NCI-H2196 (cell line): ENCODE measurements at regions not wholly inside any gene's neighbourhood (a gene's known extent, or its start where the extent isn't known, plus 50 kb on each side); places are given as distances from the start of the nearest gene placed in this dataset.
"Not testable (repeated sequence)": the region's sequence is repeated elsewhere in the genome, so short reads cannot be mapped to it uniquely, and the experiment has no call there.

Source experiments
- DNase-seq: peaks from one replicate; lab custom pipeline; 2025; ENCODE audit not compliant: unreplicated experiment; lab: John Stamatoyannopoulos, UW

DNA sequence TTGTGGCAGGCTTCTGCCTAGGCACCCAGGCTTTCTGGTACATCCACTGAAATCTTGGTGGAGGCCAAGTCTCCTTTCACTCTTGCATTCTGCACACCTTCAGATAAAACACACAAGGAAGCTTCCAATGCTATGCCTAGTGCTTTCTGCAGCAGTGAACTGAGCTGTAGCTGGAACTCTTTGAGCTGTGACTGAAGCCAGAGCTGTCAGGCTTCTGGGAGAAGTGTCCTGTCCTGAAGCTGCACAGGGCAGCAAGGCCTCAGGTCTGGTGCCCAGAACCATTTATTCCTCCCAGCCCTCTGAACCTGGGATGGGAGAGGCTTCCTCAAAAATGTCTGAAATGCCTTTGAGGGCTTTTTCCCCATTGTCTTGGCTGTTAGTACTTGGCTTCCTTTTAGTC, 941.7 kb downstream of the LRFN5 start:
- DNase-seq: no peak

DNA sequence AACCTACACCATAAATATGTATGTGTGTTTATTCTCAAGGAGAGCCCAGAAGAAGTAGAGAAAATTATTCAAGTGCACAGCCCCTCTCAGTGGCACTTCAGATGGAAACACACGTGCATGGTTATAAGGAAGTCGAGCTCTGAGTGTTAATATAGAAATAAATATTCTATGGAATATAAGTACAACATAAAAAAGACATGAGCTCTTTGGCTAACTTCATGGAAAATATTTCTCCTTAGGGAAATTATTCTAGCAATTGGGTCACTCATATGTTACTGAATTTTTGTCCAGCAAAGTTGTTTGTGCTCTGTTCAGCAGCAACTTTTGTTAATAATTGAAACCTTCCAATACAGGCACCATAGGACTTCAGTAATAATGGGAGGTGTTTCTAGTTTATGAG, 939.0 kb downstream of the LRFN5 start:
- DNase-seq: no peak

DNA sequence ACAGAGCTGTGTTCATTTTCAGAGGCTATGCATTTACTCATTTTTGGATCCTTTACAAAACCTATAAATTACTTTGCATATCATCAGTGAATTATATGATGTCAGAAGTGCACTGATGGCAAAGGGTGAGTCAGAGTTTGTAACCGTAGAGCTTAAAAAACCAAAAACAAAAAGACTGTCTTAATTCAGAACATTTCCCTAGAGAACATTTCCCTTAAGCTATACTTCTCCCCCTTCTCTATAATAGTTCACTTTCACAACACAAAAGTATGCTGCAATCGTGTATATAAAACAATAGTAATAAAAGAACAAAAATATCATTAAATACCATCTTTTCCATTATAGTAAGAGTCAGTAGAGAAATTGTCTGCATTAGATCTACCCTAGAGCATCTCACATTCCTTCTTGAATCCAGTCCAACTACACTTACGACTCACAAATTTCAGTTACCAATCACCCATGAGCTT, 934.9 kb downstream of the LRFN5 start:
- DNase-seq: no peak

DNA sequence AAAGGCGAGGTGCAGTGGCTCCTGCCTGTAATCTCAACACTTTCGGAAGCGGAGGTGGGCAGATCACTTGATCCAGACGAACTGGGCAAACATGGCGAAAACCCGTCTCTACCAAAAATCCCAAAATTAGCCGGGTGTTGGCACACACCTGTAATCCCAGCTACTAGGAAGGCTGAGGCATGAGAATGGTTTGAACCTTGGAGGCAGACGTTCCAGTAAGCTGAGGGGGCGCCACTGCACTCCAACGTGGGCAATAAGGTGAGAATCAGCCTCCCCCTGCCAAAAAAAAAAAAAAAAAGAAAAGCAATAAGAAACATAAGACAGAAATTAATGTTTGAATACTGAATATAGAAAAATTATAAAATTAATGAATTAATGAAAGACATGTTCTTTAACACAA, 928.7 kb downstream of the LRFN5 start:
- DNase-seq: no peak

GRCh38 chr14:42533476-42533875, 926.8 kb downstream of the LRFN5 start:
- no peak for DNase-seq

GRCh38 chr14:42532194-42532593, 925.5 kb downstream of the LRFN5 start:
- DNase-seq: no peak

DNA sequence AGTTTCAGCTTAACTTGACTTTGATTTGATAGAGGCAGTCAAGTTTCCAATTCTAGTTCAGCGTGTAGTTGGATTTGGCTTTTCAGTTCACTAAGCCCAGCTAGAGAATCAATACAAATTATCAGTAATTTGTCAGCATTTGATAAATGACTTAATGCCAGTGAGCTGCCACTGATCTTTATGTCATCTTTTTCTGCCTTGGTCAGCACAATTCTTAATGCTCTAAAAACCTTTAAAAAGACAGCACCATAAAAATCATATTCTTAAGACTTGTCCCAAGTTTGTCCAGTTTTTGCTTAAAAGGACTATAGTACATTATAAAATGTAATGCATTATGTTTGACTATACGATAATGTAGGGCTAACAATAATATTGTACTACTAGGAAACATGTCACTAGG, 920.5 kb downstream of the LRFN5 start:
- DNase-seq: no peak

GRCh38 chr14:42523666-42524065, 917.0 kb downstream of the LRFN5 start:
- no peak for DNase-seq

DNA sequence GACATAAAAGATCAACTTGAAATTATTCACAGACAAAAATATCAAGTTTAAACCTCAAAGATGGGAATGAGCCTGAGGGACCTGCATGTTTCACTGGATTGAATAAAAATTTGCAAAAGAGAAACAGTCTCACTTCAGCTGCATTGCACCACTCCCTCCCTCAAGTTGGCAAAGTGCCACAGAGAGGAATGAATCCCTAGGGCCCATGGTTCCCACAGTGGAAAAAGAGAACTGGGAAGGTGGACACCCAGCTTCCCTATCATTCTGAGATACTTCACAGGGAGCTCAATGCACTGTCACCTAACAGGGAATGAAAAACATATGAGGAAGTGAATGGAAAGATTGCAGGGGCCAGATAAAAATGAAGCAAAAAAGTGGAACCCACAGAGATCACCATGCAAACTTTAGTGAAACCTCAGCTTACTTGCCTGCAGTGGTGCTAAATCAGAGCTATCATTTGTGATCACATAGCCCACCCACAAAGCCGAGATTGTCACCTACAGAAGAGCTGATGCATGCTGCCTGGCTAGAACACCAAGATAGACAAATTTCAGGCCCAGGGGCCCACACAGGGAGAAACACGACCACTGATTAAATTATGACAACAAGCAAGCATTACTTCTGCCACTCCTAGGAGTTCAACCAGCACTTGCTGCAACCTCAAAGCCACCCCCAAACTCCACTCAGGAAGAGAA, 911.3 kb downstream of the LRFN5 start:
- DNase-seq: no peak

GRCh38 chr14:42513837-42514236, 907.2 kb downstream of the LRFN5 start:
- DNase-seq: no peak

DNA sequence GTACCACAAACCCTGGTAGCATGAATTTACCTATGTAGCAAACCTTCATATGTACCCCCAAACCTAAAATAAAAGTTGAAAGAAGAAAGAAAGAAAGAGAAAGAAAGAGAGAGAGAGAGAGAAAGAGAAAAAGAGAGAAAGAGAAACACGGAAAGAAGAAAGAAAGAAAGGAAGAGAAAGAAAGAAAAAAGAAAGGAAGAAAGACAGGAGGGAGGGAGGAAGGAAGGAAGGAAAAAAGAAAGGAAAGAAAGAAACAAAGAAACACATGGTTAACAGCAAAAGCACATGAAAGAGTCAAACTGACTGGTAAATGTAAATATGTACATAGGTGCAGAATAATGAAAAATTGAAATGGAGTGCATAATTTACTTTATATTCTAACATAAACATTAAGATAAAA, 903.4 kb downstream of the LRFN5 start:
- no peak for DNase-seq

GRCh38 chr14:42508209-42508946, 901.7 kb downstream of the LRFN5 start:
- DNase-seq: no peak

- DNase-seq: no peak
Measured at GRCh38 chr14:42504433-42504832, 897.8 kb downstream of the LRFN5 start.

- DNase-seq: no peak
Measured at GRCh38 chr14:42499137-42499536, 892.5 kb downstream of the LRFN5 start.

DNA sequence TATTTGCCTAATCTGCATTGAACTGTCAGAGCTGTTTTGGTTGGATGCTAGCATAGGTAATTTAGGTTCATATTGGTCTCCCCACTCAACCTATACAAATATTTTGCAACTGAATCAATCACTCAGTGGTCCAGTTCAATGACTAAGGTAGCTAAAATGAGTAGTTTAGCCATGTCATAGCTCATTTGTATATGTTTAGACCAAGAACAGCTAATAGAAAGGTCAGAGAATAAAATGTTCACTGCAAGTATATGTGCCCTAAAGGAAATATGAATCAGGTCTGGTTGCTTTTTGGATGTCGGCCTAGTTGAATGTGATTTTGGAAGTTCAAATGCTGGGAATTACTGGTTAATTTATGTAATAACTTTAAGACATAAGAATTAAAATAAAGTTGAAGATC, 883.9 kb downstream of the LRFN5 start:
- no peak for DNase-seq

- no peak for DNase-seq
Measured at GRCh38 chr14:42488965-42489364, 882.3 kb downstream of the LRFN5 start.

DNA sequence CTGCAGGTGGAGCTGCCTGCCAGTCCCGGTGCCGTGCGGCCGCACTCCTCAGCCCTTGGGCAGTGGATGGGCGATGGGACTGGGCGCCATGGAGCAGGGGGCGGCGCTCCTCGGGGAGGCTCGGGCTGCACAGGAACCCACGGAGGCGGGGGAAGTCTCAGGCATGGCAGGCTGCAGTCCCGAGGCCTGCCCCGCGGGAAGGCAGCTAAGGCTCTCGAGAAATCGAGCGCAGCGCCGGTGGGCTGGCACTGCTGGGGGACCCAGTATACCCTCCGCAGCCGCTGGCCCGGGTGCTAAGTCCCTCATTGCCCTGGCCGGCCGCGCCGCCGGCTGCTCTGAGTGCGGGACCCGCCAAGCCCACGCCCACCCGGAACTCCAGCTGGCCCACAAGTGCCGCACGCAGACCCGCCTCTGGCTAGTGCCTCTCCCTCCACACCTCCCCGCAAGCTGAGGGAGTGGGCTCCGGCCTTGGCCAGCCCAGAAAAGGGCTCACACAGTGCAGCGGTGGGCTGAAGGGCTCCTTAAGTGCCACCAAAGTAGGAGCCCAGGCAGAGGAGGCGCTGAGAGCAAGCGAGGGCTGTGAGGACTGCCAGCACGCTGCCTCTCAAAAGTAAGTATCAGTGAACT, 875.8 kb downstream of the LRFN5 start:
- not testable (repeated sequence) for DNase-seq

DNA sequence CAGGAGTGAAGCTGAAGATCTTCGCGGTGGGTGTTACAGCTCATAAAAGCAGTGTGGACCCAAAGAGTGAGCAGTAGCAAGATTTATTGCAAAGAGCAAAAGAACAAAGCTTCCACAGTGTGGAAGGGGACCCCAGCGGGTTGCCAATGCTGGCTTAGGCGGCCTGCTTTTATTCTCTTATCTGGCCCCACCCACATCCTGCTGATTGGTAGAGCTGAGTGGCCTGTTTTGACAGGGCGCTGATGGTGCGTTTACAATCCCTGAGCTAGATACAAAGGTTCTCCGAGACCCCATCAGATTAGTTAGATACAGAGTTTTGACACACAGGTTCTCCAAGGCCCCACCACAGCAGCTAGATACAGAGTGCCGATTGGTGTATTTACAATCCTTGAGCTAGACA, 875.0 kb downstream of the LRFN5 start:
- DNase-seq: not testable (repeated sequence)

DNA sequence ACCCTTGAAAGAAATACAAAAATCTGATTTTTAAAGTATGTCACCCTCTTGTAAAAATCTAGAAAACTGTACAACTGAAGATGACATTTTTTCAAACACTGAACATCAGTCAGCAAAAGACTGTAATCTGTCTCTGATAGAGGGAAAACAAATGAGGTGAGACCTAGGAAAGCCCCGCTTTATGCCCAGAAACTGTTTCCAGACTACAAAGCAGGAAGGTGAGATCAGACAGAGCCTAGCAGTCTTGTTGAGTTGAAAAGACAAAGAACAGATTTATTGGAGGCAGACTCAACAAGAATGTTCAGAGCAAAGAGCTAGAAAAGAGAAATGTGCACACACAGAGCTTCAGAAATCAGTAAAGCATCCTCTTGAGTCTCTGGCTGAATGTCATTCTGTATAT, 873.6 kb downstream of the LRFN5 start:
- DNase-seq: no peak

GRCh38 chr14:42475289-42475688, 868.6 kb downstream of the LRFN5 start:
- DNase-seq: no peak

DNA sequence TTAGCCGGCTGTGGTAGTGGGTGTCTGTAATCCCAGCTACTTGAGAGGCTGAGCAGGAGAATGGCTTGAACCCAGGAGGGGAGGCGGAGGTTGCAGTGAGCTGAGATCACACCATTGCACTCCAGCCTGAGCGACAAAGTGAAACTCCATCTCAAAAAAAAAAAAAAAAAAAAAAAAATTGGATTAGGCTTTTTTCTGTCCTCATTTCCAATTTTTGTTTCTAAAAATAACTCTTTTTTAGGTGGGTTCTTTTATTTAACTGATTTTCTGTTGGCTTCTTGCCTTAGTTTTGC, 863.7 kb downstream of the LRFN5 start:
- no peak for DNase-seq

- DNase-seq: no peak
Measured at GRCh38 chr14:42469637-42470426, 863.2 kb downstream of the LRFN5 start.
